Tibial artery (tissue), 4 donors: ENCODE measurements at regions not wholly inside any gene's neighbourhood (a gene's known extent, or its start where the extent isn't known, plus 50 kb on each side); places are given as distances from the start of the nearest gene placed in this dataset.
"Not testable (repeated sequence)": the region's sequence is repeated elsewhere in the genome, so short reads cannot be mapped to it uniquely, and the experiment has no call there.

Source experiments
- DNase-seq, 2 donors: peaks; one replicate each; pipeline ENCODE4 v3.0.0-alpha.2; 2019
- H3K27ac ChIP-seq, 2 donors: fragments of 200-600 bp; sonication (generic) in 1 of 2; 1 replicate in 1 of 2; 2 replicates in 1 of 2; pipeline ENCODE4 v1.5.1; 2018 to 2019; ENCODE audit warnings: mild to moderate bottlenecking in 1 of 2
- H3K27me3 ChIP-seq, 2 donors: fragments of 200-600 bp; sonication (generic) in 1 of 2; one replicate each; pipeline versions ENCODE4 v1.5.1 to v1.6.0; 2016 to 2019
- H3K36me3 ChIP-seq, 3 donors: fragments of 200-600 bp; sonication (generic) in 2 of 3; one replicate each; pipeline ENCODE4 v1.5.1; 2016 to 2019; ENCODE audit warnings: mild to moderate bottlenecking in 2 of 3
- H3K4me1 ChIP-seq, 4 donors: fragments of 200-600 bp; sonication (generic) in 2 of 4; 1 replicate in 3 of 4; 2 replicates in 1 of 4; pipeline ENCODE4 v1.5.1; 2016 to 2019
- H3K4me3 ChIP-seq, 2 donors: fragments of 200-600 bp; sonication (generic) in 1 of 2; 1 replicate in 1 of 2; 2 replicates in 1 of 2; pipeline ENCODE4 v1.5.1; 2018 to 2019; ENCODE audit warnings: mild to moderate bottlenecking in 2 of 2
- H3K9me3 ChIP-seq, 3 donors: fragments of 200-600 bp; sonication (generic) in 1 of 3; one replicate each; pipeline ENCODE4 v1.5.1; 2016 to 2019
- CTCF ChIP-seq, 2 experiments: fragments of 200-600 bp in 1 of 2; fragments of 450-650 bp in 1 of 2; IDR thresholded peaks; one replicate each; pipeline ENCODE4 v1.5.1; 2017 to 2019; ENCODE audit warnings: antibody characterized with exemption in 2 of 2, mild to moderate bottlenecking in 1 of 2, moderate library complexity in 1 of 2
- intact Hi-C: fragments of 100-400 bp; cut with DNase I; formaldehyde crosslinking; loops from one replicate; pipeline ENCODE4 v1.15.0; 2023; ENCODE audit warnings: low total_unique reads

DNA sequence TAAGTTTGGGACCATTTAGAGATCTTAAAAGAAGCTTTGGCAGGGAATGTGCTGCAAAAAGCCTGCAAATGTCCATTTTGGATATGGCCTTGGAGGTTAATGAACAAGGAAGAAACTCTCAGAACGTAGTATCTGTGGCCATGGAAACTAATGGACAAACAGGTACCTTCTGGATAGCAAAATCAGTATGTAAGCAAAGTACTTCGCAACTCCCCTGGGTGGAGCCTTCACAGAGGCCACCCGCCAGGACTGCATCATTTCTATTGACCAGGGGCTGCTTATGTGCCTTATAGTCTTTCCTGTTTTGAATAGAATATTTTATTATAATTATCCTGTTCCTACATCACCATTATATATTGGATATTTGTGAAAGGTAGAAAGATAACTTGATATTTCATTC lies 510.8 kb upstream of the SYNCRIP start:
- H3K27me3 ChIP-seq: no peaks in the 10 kb centered on the region
- H3K4me3 ChIP-seq: no peak overlapping the region
- DNase-seq: no peak
- H3K36me3 ChIP-seq: no peaks in the 10 kb centered on the region
- no peak for TF ChIP-seq CTCF (IDR thresholded peaks at IDR 0.05)
- no peaks in the 10 kb centered on the region for H3K9me3 ChIP-seq
- intact Hi-C loops: no loop called here
- peaks cover 0 to 6% (median 4%) of the 10 kb centered on the region in 4 donors for H3K4me1 ChIP-seq
- H3K27ac ChIP-seq: no peak overlapping the region

- H3K4me1 ChIP-seq: peaks cover 0 to 6% (median 4%) of the 10 kb centered on the region in 4 donors
- no peak for DNase-seq
Measured at GRCh38 chr6:86152546-86152945, 509.9 kb upstream of the SYNCRIP start.

DNA sequence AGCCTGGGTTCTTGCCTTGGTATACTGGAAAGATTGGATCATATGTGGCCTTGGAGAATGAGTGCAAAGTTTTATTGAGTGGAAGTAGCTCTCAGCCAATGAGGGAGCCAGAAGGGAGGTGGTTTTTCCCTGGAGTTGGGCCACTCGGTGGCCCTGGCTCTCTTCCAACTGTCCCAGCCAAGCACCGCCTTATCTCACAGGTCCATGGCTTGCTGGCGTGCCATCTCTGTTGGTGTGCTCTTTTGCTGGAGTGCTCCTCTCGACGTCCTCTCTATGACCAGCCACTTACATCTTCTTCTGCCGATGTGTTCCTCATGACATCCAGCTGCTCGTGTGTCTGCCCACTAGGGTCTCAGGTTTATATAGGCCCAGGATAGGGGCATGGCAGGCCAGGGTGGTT lies 505.9 kb upstream of the SYNCRIP start:
- no peaks in the 10 kb centered on the region for H3K36me3 ChIP-seq
- H3K4me3 ChIP-seq: no peak overlapping the region
- H3K4me1 ChIP-seq: peaks cover 0 to 6% (median 4%) of the 10 kb centered on the region in 4 donors
- no peaks in the 10 kb centered on the region for H3K9me3 ChIP-seq
- no peak overlapping the region for H3K27ac ChIP-seq
- no peaks in the 10 kb centered on the region for H3K27me3 ChIP-seq
- no peak for TF ChIP-seq CTCF (IDR thresholded peaks at IDR 0.05)
- intact Hi-C loops: no loop called here
- no peak for DNase-seq

More at GRCh38 chr6:86152546-86152945, 509.9 kb upstream of the SYNCRIP start:
- Histone ChIP-seq H3K4me3 (no peak overlapping the region), H3K27ac (no peak overlapping the region), H3K9me3 (no peaks in the 10 kb centered on the region), H3K27me3 (no peaks in the 10 kb centered on the region), H3K36me3 (no peaks in the 10 kb centered on the region)
- TF ChIP-seq CTCF (IDR thresholded peaks at IDR 0.05): no peak
- intact Hi-C loops: no loop called here

GRCh38 chr6:86147859-86148258 lies 505.2 kb upstream of the SYNCRIP start:
- Histone ChIP-seq H3K4me1 (no peaks in the 10 kb centered on the region), H3K4me3 (no peak overlapping the region), H3K9me3 (no peaks in the 10 kb centered on the region), H3K27ac (no peak overlapping the region), H3K27me3 (no peaks in the 10 kb centered on the region), H3K36me3 (no peaks in the 10 kb centered on the region)
- TF ChIP-seq CTCF (IDR thresholded peaks at IDR 0.05): no peak
- DNase-seq: no peak
- intact Hi-C loops: no loop called here

GRCh38 chr6:86147311-86147710 lies 504.6 kb upstream of the SYNCRIP start:
- DNase-seq: no peak
- Histone ChIP-seq H3K9me3 (no peaks in the 10 kb centered on the region), H3K36me3 (no peaks in the 10 kb centered on the region), H3K4me3 (no peak overlapping the region), H3K27ac (no peak overlapping the region), H3K27me3 (no peaks in the 10 kb centered on the region), H3K4me1 (no peaks in the 10 kb centered on the region)
- no peak for TF ChIP-seq CTCF (IDR thresholded peaks at IDR 0.05)
- intact Hi-C loops: no loop called here

DNA sequence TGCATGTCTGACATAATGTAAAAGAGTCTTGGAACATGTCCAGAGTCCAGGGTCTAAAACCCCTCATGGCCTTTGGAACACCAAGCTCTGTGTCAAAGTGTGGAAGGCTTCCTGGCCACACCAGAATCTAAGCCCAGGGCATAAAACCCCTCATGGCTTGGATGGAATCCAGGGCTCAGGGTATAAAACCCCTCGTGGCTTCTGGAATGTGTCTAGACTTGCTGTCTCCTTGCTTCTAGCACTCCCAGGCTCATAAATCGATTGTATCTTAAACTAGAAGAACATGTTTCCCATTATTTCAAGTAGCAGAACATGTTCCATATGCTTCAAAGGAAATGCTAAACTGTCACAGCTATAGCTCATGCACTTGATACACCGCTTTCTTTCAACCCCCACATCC lies 504.1 kb upstream of the SYNCRIP start:
- H3K9me3 ChIP-seq, H3K4me1 ChIP-seq, intact Hi-C loops, H3K27me3 ChIP-seq, H3K27ac ChIP-seq, H3K4me3 ChIP-seq, DNase-seq, H3K36me3 ChIP-seq: not testable (repeated sequence)
